Activated CD8-positive, alpha-beta T cell treated with anti-CD3 and anti-CD28 coated beads for 36 hours (primary cell): ENCODE measurements at regions not wholly inside any gene's neighbourhood (a gene's known extent, or its start where the extent isn't known, plus 50 kb on each side); places are given as distances from the start of the nearest gene placed in this dataset.

Experiments used
- ATAC-seq: fragments of 200-7000 bp; cut with Tn5 transposase; one replicate; pipeline ENCODE4 v1.10.0; 2021; ENCODE audit warnings: mild to moderate bottlenecking, moderate library complexity
- CTCF ChIA-PET: fragments of 350-600 bp; sonication (Branson Sonifier 250); formaldehyde crosslinking; loops from one replicate; lab custom pipeline; 2021; ENCODE audit warnings: antibody characterized with exemption; lab: Charles Lee
- POLR2A ChIA-PET: fragments of 350-600 bp; sonication (Branson Sonifier 250); formaldehyde crosslinking; loops from one replicate; lab custom pipeline; 2021; ENCODE audit warnings: antibody characterized with exemption; lab: Charles Lee
- DNase-seq: peaks from one replicate; pipeline ENCODE4 v3.0.0-alpha.2; 2020
- H3K27ac Mint-ChIP-seq: one replicate; pipeline ENCODE4 v1.8.0; 2021; ENCODE audit warnings: mild to moderate bottlenecking, mixed read lengths
- H3K27me3 Mint-ChIP-seq: one replicate; pipeline ENCODE4 v1.8.0; 2021; ENCODE audit warnings: mixed read lengths
- H3K36me3 Mint-ChIP-seq: one replicate; pipeline ENCODE4 v1.8.0; 2021; ENCODE audit warnings: low read depth, mixed read lengths
- H3K4me1 Mint-ChIP-seq: one replicate; pipeline ENCODE4 v1.8.0; 2021; ENCODE audit warnings: low read depth, mixed read lengths
- H3K4me3 Mint-ChIP-seq: one replicate; pipeline ENCODE4 v1.8.0; 2021; ENCODE audit warnings: mild to moderate bottlenecking, moderate library complexity, mixed read lengths
- H3K9me3 Mint-ChIP-seq: one replicate; pipeline ENCODE4 v1.8.0; 2021; ENCODE audit warnings: mixed read lengths
- intact Hi-C: fragments of 100-400 bp; cut with micrococcal nuclease; formaldehyde crosslinking; loops from one replicate; pipeline ENCODE4 v1.10.0; 2022
- TF ChIP-seq, protein P1 (sequence below): fragments of 200-600 bp; IDR thresholded peaks from one replicate; pipeline ENCODE4 v1.8.0; 2022; ENCODE audit warnings: antibody characterized with exemption, mild to moderate bottlenecking

DNA sequence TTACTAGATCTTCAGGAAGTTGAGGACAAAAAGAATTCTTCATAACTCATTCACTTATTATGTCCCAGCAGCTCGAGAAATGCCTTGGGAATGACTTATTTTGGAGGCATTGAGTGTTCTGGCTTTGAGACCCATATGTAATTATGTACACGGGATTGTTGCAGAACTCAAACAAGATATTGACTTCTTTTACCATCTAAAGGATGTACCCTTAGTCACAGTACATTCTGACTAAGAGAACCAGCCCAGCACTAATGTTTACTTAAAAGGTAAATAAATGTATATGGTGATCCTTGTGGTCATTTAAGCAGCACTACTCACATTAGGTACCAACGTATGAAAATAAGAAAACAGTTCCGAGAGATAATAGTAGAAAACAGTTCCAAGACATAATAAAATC, 268.9 kb downstream of the ADCYAP1 start:
- TF ChIP-seq, protein P1, sequence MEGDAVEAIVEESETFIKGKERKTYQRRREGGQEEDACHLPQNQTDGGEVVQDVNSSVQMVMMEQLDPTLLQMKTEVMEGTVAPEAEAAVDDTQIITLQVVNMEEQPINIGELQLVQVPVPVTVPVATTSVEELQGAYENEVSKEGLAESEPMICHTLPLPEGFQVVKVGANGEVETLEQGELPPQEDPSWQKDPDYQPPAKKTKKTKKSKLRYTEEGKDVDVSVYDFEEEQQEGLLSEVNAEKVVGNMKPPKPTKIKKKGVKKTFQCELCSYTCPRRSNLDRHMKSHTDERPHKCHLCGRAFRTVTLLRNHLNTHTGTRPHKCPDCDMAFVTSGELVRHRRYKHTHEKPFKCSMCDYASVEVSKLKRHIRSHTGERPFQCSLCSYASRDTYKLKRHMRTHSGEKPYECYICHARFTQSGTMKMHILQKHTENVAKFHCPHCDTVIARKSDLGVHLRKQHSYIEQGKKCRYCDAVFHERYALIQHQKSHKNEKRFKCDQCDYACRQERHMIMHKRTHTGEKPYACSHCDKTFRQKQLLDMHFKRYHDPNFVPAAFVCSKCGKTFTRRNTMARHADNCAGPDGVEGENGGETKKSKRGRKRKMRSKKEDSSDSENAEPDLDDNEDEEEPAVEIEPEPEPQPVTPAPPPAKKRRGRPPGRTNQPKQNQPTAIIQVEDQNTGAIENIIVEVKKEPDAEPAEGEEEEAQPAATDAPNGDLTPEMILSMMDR, result no peak
- CTCF ChIA-PET, result no interaction called here
- H3K27ac Mint-ChIP-seq, result no peak overlapping the region

DNA sequence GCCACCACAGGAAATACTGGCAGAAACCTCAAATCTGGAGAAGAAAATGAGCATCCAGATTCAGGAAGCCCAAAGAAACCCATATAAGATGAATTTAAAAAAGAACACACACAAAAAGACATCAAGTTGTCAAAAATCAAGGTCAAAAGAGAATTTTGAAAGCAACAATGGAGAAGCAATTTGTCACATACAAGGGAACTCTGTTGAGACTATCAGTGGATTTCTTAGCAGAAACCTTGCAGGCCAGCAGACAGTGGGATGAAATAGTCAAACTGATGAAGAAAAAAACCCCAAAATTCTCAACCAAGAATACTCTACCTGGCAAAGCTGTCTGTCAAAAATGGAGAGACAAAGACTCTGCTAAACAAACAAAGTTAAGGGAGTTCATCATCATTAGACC, 272.6 kb downstream of the ADCYAP1 start:
- ATAC-seq, result no peak
- H3K36me3 Mint-ChIP-seq, result no peaks in the 10 kb centered on the region
- H3K27ac Mint-ChIP-seq, result no peak overlapping the region
- ChIA-PET POLR2A (no interaction called here), CTCF (no interaction called here)
- TF ChIP-seq, protein P1, result no peak
- H3K27me3 Mint-ChIP-seq, result no peaks in the 10 kb centered on the region
- H3K4me1 Mint-ChIP-seq, result no peaks in the 10 kb centered on the region
- intact Hi-C loops, result no loop called here
- no peak for DNase-seq
- peaks cover 21% of the 10 kb centered on the region for H3K9me3 Mint-ChIP-seq
- no peak overlapping the region for H3K4me3 Mint-ChIP-seq

More for the DNA sequence above, 268.9 kb downstream of the ADCYAP1 start:
- H3K9me3 Mint-ChIP-seq, result peaks cover 12% of the 10 kb centered on the region
- no peaks in the 10 kb centered on the region for H3K4me1 Mint-ChIP-seq
- DNase-seq (no peak), ATAC-seq (no peak)
- no peaks in the 10 kb centered on the region for H3K36me3 Mint-ChIP-seq
- no peaks in the 10 kb centered on the region for H3K27me3 Mint-ChIP-seq
- POLR2A ChIA-PET, result no interaction called here
- intact Hi-C loops, result no loop called here
- no peak overlapping the region for H3K4me3 Mint-ChIP-seq

DNA sequence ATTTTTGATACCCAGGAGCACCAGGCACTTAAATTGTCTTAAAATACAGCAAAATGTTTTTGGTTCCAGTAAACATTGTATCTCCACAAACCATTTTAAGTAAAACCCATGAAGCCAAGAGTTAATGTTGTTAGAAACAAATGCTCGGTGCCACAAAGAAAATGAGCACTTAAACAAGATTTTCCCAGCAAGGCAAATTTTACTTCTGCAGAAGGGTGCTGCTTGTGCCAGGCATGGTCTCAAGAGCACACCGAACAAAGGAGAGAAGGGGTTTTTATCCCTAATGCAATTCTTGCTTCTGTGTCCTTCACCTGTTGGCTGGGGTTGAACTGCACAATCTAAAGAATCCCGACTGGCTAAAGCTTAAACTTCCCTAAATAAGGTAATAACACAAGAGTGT, 286.7 kb downstream of the ADCYAP1 start:
- Mint-ChIP-seq H3K9me3 (peaks cover 2% of the 10 kb centered on the region), H3K27me3 (no peaks in the 10 kb centered on the region), H3K27ac (no peak overlapping the region), H3K4me1 (no peaks in the 10 kb centered on the region), H3K4me3 (no peak overlapping the region), H3K36me3 (no peaks in the 10 kb centered on the region)
- TF ChIP-seq, protein P1, result no peak
- ChIA-PET POLR2A (no interaction called here), CTCF (no interaction called here)
- no peak for ATAC-seq
- no peak for DNase-seq
- intact Hi-C loops, result no loop called here

DNA sequence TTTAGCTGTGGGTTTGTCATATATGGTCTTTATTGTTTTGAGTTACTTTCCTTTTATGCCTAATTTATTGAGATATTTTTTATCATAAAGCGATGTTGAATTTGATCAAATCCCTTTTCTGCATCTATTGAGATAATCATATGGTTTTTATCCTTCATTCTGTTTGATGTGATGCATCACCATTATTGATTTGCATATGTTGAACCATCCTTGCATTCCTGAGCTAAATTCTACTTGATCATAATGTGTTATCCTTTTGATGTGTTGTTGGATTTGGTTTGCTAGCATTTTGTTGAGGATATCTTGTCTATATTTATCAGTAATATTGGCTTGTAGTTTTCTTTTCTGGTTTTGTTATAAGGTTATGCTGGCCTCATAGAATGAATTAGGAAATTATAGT, 308.5 kb downstream of the ADCYAP1 start:
- POLR2A ChIA-PET, result no interaction called here

DNA sequence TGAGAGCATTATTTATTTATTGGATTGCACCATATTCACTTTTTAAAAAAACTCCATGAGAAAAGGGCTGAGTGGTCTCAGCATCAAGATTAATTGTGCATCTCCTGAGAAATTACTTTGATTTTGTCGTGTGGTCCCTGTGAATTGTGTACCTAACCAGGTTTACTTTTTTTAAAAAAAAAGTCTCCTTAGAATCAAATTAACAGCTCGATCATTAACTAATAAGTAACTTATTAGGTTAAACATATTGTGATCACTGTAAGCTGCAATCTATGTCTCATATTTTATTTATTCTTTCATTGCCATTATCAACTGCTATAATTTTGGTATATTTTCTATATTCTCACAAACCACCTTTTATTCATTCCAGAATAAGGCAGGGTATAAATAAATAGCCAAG, 318.2 kb downstream of the ADCYAP1 start:
- Mint-ChIP-seq H3K4me3 (no peak overlapping the region), H3K27ac (no peak overlapping the region), H3K27me3 (no peaks in the 10 kb centered on the region), H3K9me3 (peaks cover 2% of the 10 kb centered on the region), H3K4me1 (no peaks in the 10 kb centered on the region), H3K36me3 (no peaks in the 10 kb centered on the region)
- TF ChIP-seq, protein P1, result no peak
- CTCF ChIA-PET, result no interaction called here
- ATAC-seq (no peak), DNase-seq (no peak)
- intact Hi-C loops, result no loop called here
- POLR2A ChIA-PET, result no interaction called here

More for the DNA sequence above, 308.5 kb downstream of the ADCYAP1 start:
- DNase-seq, result no peak
- ATAC-seq, result no peak
- intact Hi-C loops, result no loop called here
- peaks cover 1% of the 10 kb centered on the region for H3K36me3 Mint-ChIP-seq
- CTCF ChIA-PET, result no interaction called here
- H3K4me3 Mint-ChIP-seq, result no peak overlapping the region
- H3K4me1 Mint-ChIP-seq, result no peaks in the 10 kb centered on the region
- peaks cover 23% of the 10 kb centered on the region for H3K9me3 Mint-ChIP-seq
- TF ChIP-seq, protein P1, result no peak
- H3K27ac Mint-ChIP-seq, result no peak overlapping the region
- H3K27me3 Mint-ChIP-seq, result no peaks in the 10 kb centered on the region
